ENCODE measurements at regions not wholly inside any gene's neighbourhood (a gene's known extent, or its start where the extent isn't known, plus 50 kb on each side); places are given as distances from the start of the nearest gene placed in this dataset.

- Histone ChIP-seq H3K27me3 (ENCODE audit: control insufficient read depth, insufficient read depth, low read length) (no peaks in the 10 kb centered on the region), H3K27ac (no peak overlapping the region), H3K4me3 (ENCODE audit: low read depth, low read length) (no peak overlapping the region), H3K9ac (no peak overlapping the region), H3K4me2 (ENCODE audit: low read length) (no peak overlapping the region), H3K79me2 (no peaks in the 10 kb centered on the region), H3K9me3 (ENCODE audit: control insufficient read depth, low read length) (no peaks in the 10 kb centered on the region), H3K4me1 (no peaks in the 10 kb centered on the region), H3K36me3 (ENCODE audit: control insufficient read depth, insufficient read depth, low read length) (no peaks in the 10 kb centered on the region), H2AFZ (no peak overlapping the region)
- TF ChIP-seq CTCF (IDR thresholded peaks at IDR 0.05), result no peak
These were observed 72.3 kb upstream of the BNC1 start for GRCh38 chr15:83356501-83357399.

- no peaks in the 10 kb centered on the region for H3K79me2 ChIP-seq
- no peaks in the 10 kb centered on the region for H3K9me3 ChIP-seq (ENCODE audit: control insufficient read depth, low read length)
- no peaks in the 10 kb centered on the region for H3K4me1 ChIP-seq
- H2AFZ ChIP-seq, result no peak overlapping the region
- H3K27me3 ChIP-seq (ENCODE audit: control insufficient read depth, insufficient read depth, low read length), result no peaks in the 10 kb centered on the region
- no peak for TF ChIP-seq CTCF (IDR thresholded peaks at IDR 0.05)
- no peak overlapping the region for H3K9ac ChIP-seq
- no peak overlapping the region for H3K4me3 ChIP-seq (ENCODE audit: low read depth, low read length)
- no peaks in the 10 kb centered on the region for H3K36me3 ChIP-seq (ENCODE audit: control insufficient read depth, insufficient read depth, low read length)
- H3K4me2 ChIP-seq (ENCODE audit: low read length), result no peak overlapping the region
- H3K27ac ChIP-seq, result no peak overlapping the region
These were observed 74.6 kb upstream of the BNC1 start for GRCh38 chr15:83358972-83359564.

DNA sequence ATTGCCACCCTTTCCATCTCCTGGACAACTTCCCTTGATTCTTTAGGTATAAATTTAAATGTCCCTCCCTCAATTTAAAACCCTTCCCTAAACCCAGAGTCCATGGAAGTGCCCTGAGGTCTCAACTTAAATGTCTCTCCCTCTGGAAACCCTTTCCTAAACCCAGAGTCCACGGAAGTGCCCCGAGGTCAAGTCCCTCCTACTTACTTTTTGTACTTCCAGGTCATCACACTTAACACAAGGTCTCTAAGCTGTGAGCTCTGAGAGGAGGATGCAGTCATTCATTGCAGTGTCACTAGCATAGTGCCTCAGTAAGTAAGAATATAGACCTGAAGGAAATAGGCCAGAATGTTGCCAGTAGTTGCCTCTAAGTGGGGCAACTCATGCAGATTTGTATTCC lies 78.2 kb upstream of the BNC1 start:
- Histone ChIP-seq H3K4me3 (ENCODE audit: low read depth, low read length) (no peak overlapping the region), H3K79me2 (no peaks in the 10 kb centered on the region), H3K27ac (no peak overlapping the region), H3K4me2 (ENCODE audit: low read length) (no peak overlapping the region), H3K27me3 (ENCODE audit: control insufficient read depth, insufficient read depth, low read length) (no peaks in the 10 kb centered on the region), H3K9ac (no peak overlapping the region), H3K4me1 (no peaks in the 10 kb centered on the region), H3K9me3 (ENCODE audit: control insufficient read depth, low read length) (no peaks in the 10 kb centered on the region), H3K36me3 (ENCODE audit: control insufficient read depth, insufficient read depth, low read length) (no peaks in the 10 kb centered on the region), H2AFZ (no peak overlapping the region)
- TF ChIP-seq CTCF (IDR thresholded peaks at IDR 0.05), result no peak

GRCh38 chr15:83364501-83364900 lies 80.0 kb upstream of the BNC1 start:
- no peak for TF ChIP-seq CTCF (IDR thresholded peaks at IDR 0.05)
- H3K36me3 ChIP-seq (ENCODE audit: control insufficient read depth, insufficient read depth, low read length), result no peaks in the 10 kb centered on the region
- no peak overlapping the region for H3K27ac ChIP-seq

More at GRCh38 chr15:83364501-83364900, 80.0 kb upstream of the BNC1 start:
- Histone ChIP-seq H3K4me2 (ENCODE audit: low read length) (no peak overlapping the region), H3K27me3 (ENCODE audit: control insufficient read depth, insufficient read depth, low read length) (no peaks in the 10 kb centered on the region), H2AFZ (no peak overlapping the region), H3K9me3 (ENCODE audit: control insufficient read depth, low read length) (no peaks in the 10 kb centered on the region), H3K9ac (no peak overlapping the region), H3K4me1 (no peaks in the 10 kb centered on the region), H3K4me3 (ENCODE audit: low read depth, low read length) (no peak overlapping the region), H3K79me2 (no peaks in the 10 kb centered on the region)
